Skin of body (tissue), 1 donor: ENCODE measurements at regions not wholly inside any gene's neighbourhood (a gene's known extent, or its start where the extent isn't known, plus 50 kb on each side); places are given as distances from the start of the nearest gene placed in this dataset.
A peak's percentile ranks its signal among the peaks of the same experiment; 100 is the strongest.

Experiments used
- DNase-seq: peaks from one replicate; lab custom pipeline; 2025; lab: John Stamatoyannopoulos, UW

GRCh38 chr12:127898616-127899015, 368.4 kb upstream of the TMEM132C start:
- DNase-seq, result no peak

GRCh38 chr12:127899971-127900370, 367.0 kb upstream of the TMEM132C start:
- DNase-seq, result no peak

- DNase-seq, result no peak
Observed at GRCh38 chr12:127900386-127900785, 366.6 kb upstream of the TMEM132C start.

DNA sequence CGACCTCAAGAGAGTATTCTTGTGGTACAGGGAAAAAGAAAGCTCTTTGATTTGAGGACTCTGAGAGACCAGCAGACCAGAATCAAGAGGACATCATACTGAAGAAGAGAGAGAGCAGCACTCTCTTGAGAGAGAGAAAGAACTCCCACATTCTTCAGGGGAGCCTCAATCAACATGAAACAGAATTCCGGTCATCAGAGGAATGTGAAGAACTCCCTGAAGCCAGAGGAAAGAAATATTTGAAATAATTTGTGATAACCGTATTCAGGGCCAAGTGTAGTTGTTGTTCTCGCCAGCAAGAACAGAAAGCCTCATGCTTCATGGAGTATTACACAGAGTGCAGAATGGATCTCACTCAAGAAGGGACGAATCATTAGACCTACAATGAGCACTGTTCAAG, 363.8 kb upstream of the TMEM132C start:
- peak; percentile 1 for DNase-seq

DNA sequence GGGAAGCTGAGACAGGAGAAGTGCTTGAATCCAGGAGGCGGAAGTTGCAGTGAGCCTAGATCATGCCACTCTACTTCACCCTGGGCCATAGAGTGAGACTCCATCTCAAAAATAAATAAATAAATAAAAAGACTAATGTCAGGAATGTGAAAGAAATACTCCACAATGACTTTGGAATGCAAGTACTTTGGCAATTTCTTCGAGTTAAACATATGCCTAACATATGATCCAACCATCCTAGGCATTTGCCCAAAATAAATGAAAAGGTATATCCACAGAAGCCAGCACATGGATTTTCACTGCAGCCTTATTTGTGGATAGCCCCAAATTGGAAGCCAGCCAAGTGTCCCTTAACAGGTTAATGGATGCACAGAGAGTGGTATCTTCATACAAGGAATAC, 357.9 kb upstream of the TMEM132C start:
- DNase-seq, result no peak

DNA sequence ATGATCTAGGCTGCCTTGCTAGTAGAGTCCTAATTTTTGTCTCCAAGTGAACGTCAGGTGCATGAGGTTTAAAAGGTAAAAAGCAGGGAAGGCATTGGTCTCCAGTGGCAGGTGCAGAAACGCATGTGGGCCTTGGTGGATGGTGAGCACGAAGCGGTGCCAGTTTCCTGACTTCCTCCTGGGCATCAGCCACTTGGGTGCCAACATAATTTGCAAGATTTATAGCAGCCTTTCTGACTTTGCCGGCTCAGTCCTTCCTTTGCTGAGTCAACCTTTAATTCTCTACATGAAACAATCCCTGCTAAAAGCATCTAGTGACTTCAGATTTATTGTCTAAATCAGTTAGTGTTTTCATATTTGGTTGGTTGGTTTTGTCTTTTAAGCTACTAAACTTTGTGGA, 355.7 kb upstream of the TMEM132C start:
- no peak for DNase-seq

GRCh38 chr12:127912035-127912665, 354.8 kb upstream of the TMEM132C start:
- DNase-seq, result no peak

GRCh38 chr12:127923501-127923900, 343.5 kb upstream of the TMEM132C start:
- DNase-seq, result no peak

DNA sequence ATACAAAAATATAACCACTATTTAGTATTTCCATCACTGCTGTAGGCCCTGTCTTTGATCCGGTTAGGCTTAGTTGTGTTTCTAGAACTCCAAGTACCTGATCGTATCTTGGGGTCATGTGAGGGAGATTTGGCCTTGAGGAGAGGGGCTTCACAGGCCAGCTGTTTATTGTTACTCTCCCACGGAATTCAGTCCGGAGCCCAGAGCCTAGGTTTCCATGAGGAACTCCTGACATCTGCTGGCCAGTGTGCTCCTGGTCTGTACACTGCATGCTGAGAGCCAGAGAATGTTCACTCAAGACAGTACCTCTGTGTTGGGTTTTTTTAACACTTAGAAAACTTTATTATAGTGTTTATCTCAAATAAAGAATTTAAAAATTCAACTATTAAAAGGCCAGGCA, 341.0 kb upstream of the TMEM132C start:
- DNase-seq, result peak; percentile 57

DNA sequence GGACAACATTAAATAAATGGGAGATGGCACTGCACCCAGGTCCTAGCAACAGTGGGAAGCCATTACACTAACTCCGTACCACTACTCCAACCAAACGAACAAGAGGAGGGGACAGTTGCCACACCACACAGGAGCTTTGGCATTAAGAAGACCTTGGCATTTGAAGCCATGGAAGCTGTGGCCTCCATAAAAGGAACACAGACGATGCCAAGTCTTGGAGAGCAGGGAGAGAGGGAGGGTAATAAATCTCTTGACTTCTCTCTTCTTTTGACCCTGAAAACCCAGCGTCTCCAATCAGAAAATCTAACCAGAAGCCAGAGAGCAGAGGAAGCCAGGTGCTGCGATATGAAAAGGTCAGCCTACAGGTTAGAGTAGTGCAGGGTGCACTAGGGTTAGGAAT, 338.8 kb upstream of the TMEM132C start:
- no peak for DNase-seq

DNA sequence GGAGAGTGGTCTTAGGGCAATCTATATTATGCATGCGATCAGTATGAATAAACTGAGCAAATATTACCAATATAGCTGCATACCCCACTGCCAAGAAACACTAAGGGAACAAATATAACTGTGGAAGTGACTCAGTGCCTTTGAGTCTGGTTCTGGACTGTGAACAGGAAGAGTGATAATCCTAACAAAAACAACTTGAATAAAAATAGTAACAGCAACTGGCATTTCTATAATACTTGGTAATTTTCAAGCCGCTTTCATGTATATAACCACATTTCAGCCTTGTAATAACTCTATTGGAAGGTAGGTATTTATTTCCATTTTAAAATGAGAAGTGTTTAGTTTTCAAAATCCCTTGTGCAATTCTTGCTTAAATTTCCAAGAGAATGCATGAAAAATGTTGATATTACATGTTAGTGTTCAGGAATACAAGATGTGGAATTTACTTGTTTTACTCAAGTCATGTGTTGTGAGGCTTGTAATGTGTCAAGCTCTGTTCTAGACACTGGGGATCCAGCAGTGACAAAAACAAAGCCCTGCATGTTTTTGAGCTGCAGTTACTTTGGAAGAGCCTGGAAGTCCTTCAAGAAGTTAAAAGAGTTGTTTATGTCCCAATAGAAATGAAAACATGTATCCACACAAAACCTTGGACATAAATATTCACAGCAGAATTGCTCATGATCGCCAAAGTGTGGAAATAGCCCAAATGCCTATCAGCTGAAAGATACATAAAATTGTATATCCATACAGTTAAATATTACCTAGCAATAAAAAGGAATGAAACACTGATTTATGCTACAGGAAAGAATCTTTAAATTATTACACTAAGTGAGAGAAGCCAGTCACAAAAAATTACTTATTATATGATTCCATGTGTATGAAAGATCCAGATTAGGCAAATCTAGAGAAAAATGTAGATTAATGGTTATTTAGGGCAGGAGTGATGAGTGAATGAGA, 338.1 kb upstream of the TMEM132C start:
- peak; percentile 60 for DNase-seq

GRCh38 chr12:127930122-127930521, 336.8 kb upstream of the TMEM132C start:
- DNase-seq, result no peak

DNA sequence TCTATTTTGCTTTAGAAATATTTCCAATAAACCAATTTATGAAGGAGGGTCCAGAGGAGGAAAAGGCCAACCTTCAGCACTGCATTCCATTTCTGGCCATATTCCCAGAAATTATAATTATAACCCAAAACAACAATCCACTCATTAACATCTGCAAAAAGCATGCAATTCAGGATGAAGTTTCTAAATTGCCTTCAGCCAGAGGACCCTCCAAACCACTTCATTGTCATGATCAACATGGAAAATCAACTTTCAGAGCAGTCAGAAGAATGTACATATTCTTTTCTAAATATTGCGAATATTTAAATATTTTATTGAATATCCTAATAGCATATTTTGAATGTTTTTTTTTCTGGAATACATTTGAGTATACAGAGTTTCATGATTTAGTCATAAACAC, 332.6 kb upstream of the TMEM132C start:
- no peak for DNase-seq

DNA sequence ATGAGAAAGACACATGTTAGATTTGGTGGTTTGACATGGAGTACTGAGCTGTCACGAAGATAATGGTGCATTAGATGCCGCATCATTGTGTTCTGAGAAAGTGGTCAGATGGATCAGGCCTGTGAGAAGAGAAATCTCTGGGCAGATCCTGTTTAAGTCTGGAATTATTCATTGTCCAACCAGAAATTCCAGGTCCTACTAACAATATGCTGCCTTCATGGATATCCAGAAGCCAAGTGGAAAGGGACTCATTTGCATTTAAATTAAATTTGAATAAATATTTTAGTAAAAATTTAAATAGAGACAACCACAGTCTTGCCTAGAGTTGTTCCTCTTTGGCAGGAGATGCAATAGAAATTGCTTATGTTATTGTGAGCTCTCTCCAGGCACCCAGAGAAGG, 330.5 kb upstream of the TMEM132C start:
- no peak for DNase-seq

DNA sequence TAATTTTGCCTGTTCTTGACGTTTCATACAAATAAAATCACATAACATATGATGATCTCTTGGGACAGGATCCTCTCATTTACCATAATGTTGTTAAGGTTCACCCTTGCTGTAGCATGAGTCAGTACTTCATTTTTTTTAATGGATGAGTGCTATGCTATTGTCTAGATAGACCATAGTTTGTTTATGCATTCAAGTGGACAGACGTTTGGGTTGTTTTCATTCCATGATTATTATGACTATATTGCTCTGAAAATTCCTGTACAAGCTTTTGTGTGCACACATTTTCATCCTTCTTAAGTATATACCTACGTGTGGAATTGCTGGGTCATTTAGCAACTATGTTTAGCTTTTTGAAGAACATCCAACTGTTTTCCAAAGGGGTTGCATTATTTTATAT, 325.6 kb upstream of the TMEM132C start:
- DNase-seq, result no peak

GRCh38 chr12:127942981-127943380, 324.0 kb upstream of the TMEM132C start:
- DNase-seq, result no peak

- no peak for DNase-seq
Observed at GRCh38 chr12:127943481-127944210, 323.3 kb upstream of the TMEM132C start.

- DNase-seq, result no peak
Observed at GRCh38 chr12:127944211-127944899, 322.6 kb upstream of the TMEM132C start.

DNA sequence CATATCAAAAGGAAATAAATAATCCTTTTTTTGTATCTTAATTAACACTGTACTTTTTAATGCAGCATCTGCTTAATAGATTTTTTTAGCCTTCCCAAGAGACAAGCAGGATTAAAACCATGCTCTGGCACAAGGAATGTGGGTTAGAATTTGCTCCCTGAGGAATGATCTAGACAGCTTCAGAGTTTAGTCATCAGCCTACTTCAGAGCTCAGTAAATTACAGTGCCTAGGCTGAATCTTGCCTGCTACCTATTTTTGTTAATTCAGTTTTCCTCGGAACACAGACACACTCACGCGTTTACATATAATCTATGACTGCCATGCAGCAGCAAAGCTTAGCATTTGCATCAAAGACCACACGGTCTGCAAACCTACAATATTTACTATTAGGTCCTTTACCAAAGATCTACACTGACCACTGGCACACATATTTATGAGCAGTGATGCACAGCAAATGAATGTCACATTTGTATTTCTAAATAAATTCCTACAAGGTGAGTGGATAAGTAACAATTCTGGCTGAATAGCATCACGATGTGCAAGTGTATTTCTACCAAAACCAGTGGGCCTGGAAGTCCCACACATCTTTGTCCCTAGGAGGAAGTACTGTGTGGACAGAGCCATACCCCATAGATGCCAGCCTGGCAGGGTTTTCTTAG, 309.8 kb upstream of the TMEM132C start:
- no peak for DNase-seq

GRCh38 chr12:127962303-127962702, 304.7 kb upstream of the TMEM132C start:
- no peak for DNase-seq

- DNase-seq, result no peak
Observed at GRCh38 chr12:127963933-127964332, 303.0 kb upstream of the TMEM132C start.
